HepG2 (cell line): ENCODE measurements at regions not wholly inside any gene's neighbourhood (a gene's known extent, or its start where the extent isn't known, plus 50 kb on each side); places are given as distances from the start of the nearest gene placed in this dataset.

Experiments
- ATAC-seq: fragments of 200-7000 bp; cut with Tn5 transposase; 3 replicates; pipeline ENCODE4 v1.9.1; 2020; ENCODE audit warnings: mild to moderate bottlenecking, moderate library complexity
- BruUV-seq: library from RNA; stranded (reverse); fragments of 400-500 nt; replicated peaks from 2 replicates; lab custom pipeline; 2021; lab: Mats Ljungman, UMichigan
- CTCF ChIA-PET: fragments of 300-600 bp; formaldehyde crosslinking; extraction: SDS; loops from one replicate; lab custom pipeline; 2021; ENCODE audit warnings: low total read pairs, inconsistent platforms, low intra/inter-chr PET ratio; lab: Yijun Ruan, JAX
- POLR2A ChIA-PET: fragments of 350-600 bp; sonication (Branson Sonifier 250); formaldehyde crosslinking; loops from one replicate; lab custom pipeline; 2020; ENCODE audit warnings: antibody characterized with exemption, inconsistent platforms; lab: Yijun Ruan, JAX
- DNase-seq: peaks from one replicate; pipeline ENCODE4 v3.0.0-alpha.2; 2015; ENCODE audit warnings: low spot score
- FAIRE-seq: peaks from 3 replicates; lab custom pipeline; 2011; peaks lifted over from hg19 to GRCh38; lab: Jason Lieb, UNC
- H2AFZ ChIP-seq: one replicate; pipeline ENCODE4 v1.6.1; 2011; ENCODE audit warnings: low read length, inconsistent platforms
- H3K27ac ChIP-seq: fragments of 300-600 bp; 3 replicates; pipeline ENCODE4 v1.8.0; 2011; ENCODE audit warnings: mixed run types, mild to moderate bottlenecking, mixed read lengths, low read length, inconsistent platforms; ENCODE audit not compliant: insufficient read depth; ENCODE audit errors: extremely low read length
- H3K27me3 ChIP-seq, 2 experiments: fragments of 200-600 bp in 1 of 2; 2 replicates in 1 of 2; 3 replicates in 1 of 2; pipeline versions ENCODE4 v1.6.0 to v1.8.0; 2011; ENCODE audit warnings: low read length in 2 of 2, mild to moderate bottlenecking in 2 of 2, moderate library complexity in 2 of 2, inconsistent platforms in 1 of 2; ENCODE audit not compliant: insufficient read depth in 2 of 2, control insufficient read depth in 1 of 2
- H3K36me3 ChIP-seq, 2 experiments: fragments of 200-600 bp in 1 of 2; replicated peaks in 1 of 2; 2 replicates in 1 of 2; 3 replicates in 1 of 2; pipeline versions ENCODE4 v1.5.1 to v1.8.0; 2011; ENCODE audit warnings: low read length in 2 of 2, inconsistent platforms in 1 of 2; ENCODE audit not compliant: insufficient read depth in 2 of 2, control insufficient read depth in 1 of 2
- H3K4me1 ChIP-seq: 2 replicates; pipeline ENCODE4 v1.5.1; 2012; ENCODE audit warnings: low read length, inconsistent platforms; ENCODE audit not compliant: insufficient read depth
- H3K4me2 ChIP-seq: 2 replicates; pipeline ENCODE4 v1.6.0; 2011; ENCODE audit warnings: low read depth, low read length, inconsistent platforms
- H3K4me3 ChIP-seq, 3 experiments: fragments of 200-600 bp in 1 of 3; sonication (generic), shearing (Covaris generic) in 1 of 3; replicated peaks in 1 of 3; 2 replicates each; pipeline ENCODE4 v1.5.1; 2011 to 2016; ENCODE audit warnings: low read length in 3 of 3, inconsistent platforms in 2 of 3, low read depth in 2 of 3, mild to moderate bottlenecking in 2 of 3, control low read depth in 1 of 3, mixed read lengths in 1 of 3; ENCODE audit not compliant: insufficient read depth in 1 of 3
- H3K79me2 ChIP-seq: one replicate; pipeline ENCODE4 v1.6.1; 2011; ENCODE audit warnings: low read length, inconsistent platforms; ENCODE audit not compliant: insufficient read depth
- H3K9ac ChIP-seq: 2 replicates; pipeline ENCODE4 v1.6.0; 2011; ENCODE audit warnings: mild to moderate bottlenecking, low read depth, low read length, inconsistent platforms; ENCODE audit not compliant: insufficient read depth
- H3K9me3 ChIP-seq: 2 replicates; pipeline ENCODE4 v1.5.1; 2012; ENCODE audit warnings: mild to moderate bottlenecking, low read length
- H4K20me1 ChIP-seq: 2 replicates; pipeline ENCODE4 v1.6.0; 2011; ENCODE audit warnings: inconsistent platforms, mild to moderate bottlenecking, low read length, moderate library complexity; ENCODE audit not compliant: insufficient read depth
- ATF7 ChIP-seq, 2 experiments: fragments of 450-650 bp in 1 of 2; sonication (generic) in 1 of 2; formaldehyde crosslinking in 1 of 2; IDR thresholded peaks; 2 replicates each; pipeline versions ENCODE4 v1.4.0 to v1.6.1; 2016 to 2020; ENCODE audit warnings: antibody characterized with exemption in 1 of 2, mild to moderate bottlenecking in 1 of 2, missing genetic modification reagents in 1 of 2
- GABPA ChIP-seq, 2 experiments: IDR thresholded peaks; 2 replicates each; pipeline ENCODE4 v1.6.1; 2011 to 2016; ENCODE audit warnings: low read depth in 2 of 2, low read length in 1 of 2, missing biosample characterization in 1 of 2, missing genetic modification characterization in 1 of 2
- GFI1 ChIP-seq: sonication (generic); formaldehyde crosslinking; IDR thresholded peaks from 2 replicates; pipeline ENCODE4 v1.5.0; 2020; ENCODE audit warnings: missing genetic modification reagents, mild to moderate bottlenecking, borderline replicate concordance
- MTF1 ChIP-seq: sonication (generic); formaldehyde crosslinking; IDR thresholded peaks from 2 replicates; pipeline ENCODE4 v1.5.0; 2020; ENCODE audit warnings: missing genetic modification reagents
- NONO ChIP-seq, 2 experiments: fragments of 450-650 bp in 1 of 2; sonication (generic) in 1 of 2; formaldehyde crosslinking in 1 of 2; IDR thresholded peaks in 1 of 2; conservative IDR thresholded peaks in 1 of 2; 2 replicates each; pipeline versions ENCODE4 v1.6.1 to v1.8.0; 2017 to 2022; ENCODE audit warnings: mild to moderate bottlenecking in 1 of 2, missing genetic modification reagents in 1 of 2, moderate library complexity in 1 of 2
- PBX2 ChIP-seq: IDR thresholded peaks from 2 replicates; pipeline ENCODE4 v1.6.1; 2016; ENCODE audit warnings: control low read depth
- SRSF1 ChIP-seq: fragments of 200-400 bp; formaldehyde crosslinking; optimal IDR thresholded peaks from 2 replicates; pipeline ENCODE3; 2017; ENCODE audit warnings: mild to moderate bottlenecking, low read depth, low read length, moderate library complexity
- THYN1 ChIP-seq: sonication (generic); formaldehyde crosslinking; IDR thresholded peaks from 2 replicates; pipeline ENCODE4 v1.8.1; 2023; ENCODE audit warnings: low read depth, mild to moderate bottlenecking, moderate library complexity, missing genetic modification reagents, borderline replicate concordance
- YEATS4 ChIP-seq: sonication (generic); formaldehyde crosslinking; IDR thresholded peaks from 2 replicates; pipeline ENCODE4 v1.4.0; 2020; ENCODE audit warnings: missing genetic modification reagents, borderline replicate concordance
- ZNF543 ChIP-seq: sonication (generic); formaldehyde crosslinking; IDR thresholded peaks from 2 replicates; pipeline ENCODE4 v1.4.0; 2020; ENCODE audit warnings: mild to moderate bottlenecking, missing genetic modification reagents
- ZNF614 ChIP-seq: IDR thresholded peaks from 2 replicates; pipeline ENCODE4 v1.6.1; 2018; ENCODE audit warnings: missing biosample characterization, missing genetic modification reagents, inconsistent platforms, borderline replicate concordance
- ZNF747 ChIP-seq: sonication (generic); formaldehyde crosslinking; IDR thresholded peaks from 2 replicates; pipeline ENCODE4 v1.8.1; 2023; ENCODE audit warnings: missing genetic modification reagents, mild to moderate bottlenecking, borderline replicate concordance
- WGBS: methylation state at CpG from one replicate; pipeline ENCODE4 v1.1.6; 2017; ENCODE audit warnings: low lambda C conversion rate; 5-methylcytosine and 5-hydroxymethylcytosine counted together
- in situ Hi-C: cut with HindIII; loops from 2 replicates; pipeline ENCODE4 v1.10.0; 2017; ENCODE audit warnings: low pct_unique_long_range_greater_than_20kb; ENCODE audit not compliant: extremely low pct_ligation_motif_present
- intact Hi-C: fragments of 100-400 bp; cut with micrococcal nuclease; formaldehyde crosslinking; loops from one replicate; pipeline ENCODE4 v1.10.0; 2022; ENCODE audit not compliant: unreplicated experiment

GRCh38 chr21:29232530-29233255 lies 66.0 kb upstream of the BACH1 start:
- Histone ChIP-seq H3K27ac (no peak overlapping the region), H3K9me3 (no peaks in the 10 kb centered on the region), H2AFZ (no peak overlapping the region), H3K79me2 (no peaks in the 10 kb centered on the region), H3K4me3 (no peak overlapping the region), H3K4me2 (no peak overlapping the region), H4K20me1 (no peaks in the 10 kb centered on the region), H3K27me3 (peaks cover 0 to 3% of the 10 kb centered on the region in 2 experiments; a peak in 2 of 5 replicates), H3K36me3 (no peaks in the 10 kb centered on the region), H3K9ac (no peak overlapping the region), H3K4me1 (no peaks in the 10 kb centered on the region)
- no peak for TF ChIP-seq ZNF747 (CRISPR knock-in tag)
- no peak for TF ChIP-seq PBX2 (CRISPR knock-in tag)
- TF ChIP-seq MTF1 (CRISPR knock-in tag) = no peak
- TF ChIP-seq GABPA (IDR thresholded peaks at IDR 0.05; ENCODE audit: low read depth, low read length) = no peak
- no peak for TF ChIP-seq GABPA (CRISPR knock-in tag; IDR thresholded peaks at IDR 0.05; ENCODE audit: low read depth)
- no peak for TF ChIP-seq THYN1 (CRISPR knock-in tag)
- no peak for TF ChIP-seq ATF7 (IDR thresholded peaks at IDR 0.05)
- no peak for TF ChIP-seq ATF7 (CRISPR knock-in tag; IDR thresholded peaks at IDR 0.05)
- TF ChIP-seq NONO (IDR thresholded peaks at IDR 0.05) = no peak
- no peak for TF ChIP-seq NONO (CRISPR knock-in tag; conservative IDR thresholded peaks at IDR 0.05)
- TF ChIP-seq SRSF1 = no peak
- TF ChIP-seq ZNF543 = no peak
- no peak for TF ChIP-seq YEATS4 (CRISPR knock-in tag)
- no peak for TF ChIP-seq ZNF614 (CRISPR knock-in tag)
- TF ChIP-seq GFI1 = no peak
- 62% methylated on average over 8 of the region's 8 CpGs for WGBS
- DNase-seq (no peak), ATAC-seq (no peak), FAIRE-seq (no peak)
- BruUV-seq = no TSS peak
- ChIA-PET POLR2A (no interaction called here), CTCF (no interaction called here)
- in situ Hi-C loops = no loop called here
- intact Hi-C loops = no loop called here
